Spinal cord (tissue), 9 donors: ENCODE measurements at regions not wholly inside any gene's neighbourhood (a gene's known extent, or its start where the extent isn't known, plus 50 kb on each side); places are given as distances from the start of the nearest gene placed in this dataset.
"Not testable (repeated sequence)": the region's sequence is repeated elsewhere in the genome, so short reads cannot be mapped to it uniquely, and the experiment has no call there.

Experiments used
- DNase-seq, 6 donors: peaks; one replicate each; pipeline versions ENCODE4 v3.0.0 to v3.0.0-alpha.2; 2013 to 2015; ENCODE audit warnings: low spot score in 6 of 6, low read depth in 4 of 6
- H3K27ac ChIP-seq: one replicate; pipeline ENCODE4 v1.5.1; 2013; ENCODE audit warnings: low read depth, low read length, control low read depth
- H3K27me3 ChIP-seq: one replicate; pipeline ENCODE4 v1.6.1; 2013; ENCODE audit warnings: low read length; ENCODE audit not compliant: control insufficient read depth, insufficient read depth
- H3K36me3 ChIP-seq: one replicate; pipeline ENCODE4 v1.6.1; 2013; ENCODE audit warnings: low read length; ENCODE audit not compliant: control insufficient read depth, insufficient read depth
- H3K4me1 ChIP-seq: one replicate; pipeline ENCODE4 v1.6.1; 2013; ENCODE audit warnings: low read length; ENCODE audit not compliant: control insufficient read depth, insufficient read depth
- H3K4me3 ChIP-seq: one replicate; pipeline ENCODE4 v1.5.1; 2013; ENCODE audit warnings: low read depth, low read length, control low read depth
- H3K9me3 ChIP-seq: one replicate; pipeline ENCODE4 v1.6.1; 2013; ENCODE audit warnings: low read length; ENCODE audit not compliant: control insufficient read depth, insufficient read depth
- WGBS: methylation state at CpG from one replicate; pipeline ENCODE4 v1.1.5; 2013; ENCODE audit warnings: missing lambda C conversion rate; ENCODE audit not compliant: insufficient coverage; 5-methylcytosine and 5-hydroxymethylcytosine counted together
- donor health status: healthy.

GRCh38 chr7:115340828-115341227, 418.9 kb downstream of the MDFIC start:
- Histone ChIP-seq H3K27me3 (no peaks in the 10 kb centered on the region), H3K36me3 (no peaks in the 10 kb centered on the region), H3K9me3 (no peaks in the 10 kb centered on the region), H3K4me3 (no peak overlapping the region), H3K27ac (no peak overlapping the region), H3K4me1 (no peaks in the 10 kb centered on the region)
- DNase-seq: no peak
- 95% methylated on average over 3 of the region's 4 CpGs for WGBS

GRCh38 chr7:115338016-115338415, 416.1 kb downstream of the MDFIC start:
- no peaks in the 10 kb centered on the region for H3K36me3 ChIP-seq
- no peak for DNase-seq
- H3K27ac ChIP-seq: no peak overlapping the region
- H3K4me3 ChIP-seq: no peak overlapping the region
- H3K9me3 ChIP-seq: no peaks in the 10 kb centered on the region
- H3K27me3 ChIP-seq: no peaks in the 10 kb centered on the region
- WGBS: no CpG with 5 or more reads among the region's 4 CpGs
- no peaks in the 10 kb centered on the region for H3K4me1 ChIP-seq

- H3K4me1 ChIP-seq: no peaks in the 10 kb centered on the region
- H3K9me3 ChIP-seq: peaks cover 1% of the 10 kb centered on the region
- H3K4me3 ChIP-seq: no peak overlapping the region
- DNase-seq: no peak
- H3K27me3 ChIP-seq: no peaks in the 10 kb centered on the region
- no peak overlapping the region for H3K27ac ChIP-seq
- no peaks in the 10 kb centered on the region for H3K36me3 ChIP-seq
- WGBS: no CpG with 5 or more reads among the region's 3 CpGs
These were observed 410.8 kb downstream of the MDFIC start for GRCh38 chr7:115332691-115333090.

- Histone ChIP-seq H3K27me3 (no peaks in the 10 kb centered on the region), H3K9me3 (peaks cover 1% of the 10 kb centered on the region), H3K4me1 (no peaks in the 10 kb centered on the region), H3K27ac (no peak overlapping the region), H3K4me3 (no peak overlapping the region), H3K36me3 (no peaks in the 10 kb centered on the region)
- DNase-seq: no peak
- no CpG with 5 or more reads among the region's 2 CpGs for WGBS
These were observed 407.1 kb downstream of the MDFIC start for GRCh38 chr7:115329006-115329405.

- Histone ChIP-seq H3K36me3 (no peaks in the 10 kb centered on the region), H3K4me3 (no peak overlapping the region), H3K4me1 (no peaks in the 10 kb centered on the region), H3K27me3 (no peaks in the 10 kb centered on the region), H3K9me3 (peaks cover 1% of the 10 kb centered on the region), H3K27ac (no peak overlapping the region)
- DNase-seq: no peak
- WGBS: 90% methylated on average over 3 of the region's 3 CpGs
These were observed 406.1 kb downstream of the MDFIC start for GRCh38 chr7:115328018-115328417.

- no peaks in the 10 kb centered on the region for H3K36me3 ChIP-seq
- H3K4me3 ChIP-seq: no peak overlapping the region
- H3K27ac ChIP-seq: no peak overlapping the region
- H3K27me3 ChIP-seq: no peaks in the 10 kb centered on the region
- no peak for DNase-seq
- H3K4me1 ChIP-seq: no peaks in the 10 kb centered on the region
- peaks cover 1% of the 10 kb centered on the region for H3K9me3 ChIP-seq
These were observed 405.4 kb downstream of the MDFIC start for GRCh38 chr7:115327326-115327725.

- Histone ChIP-seq H3K36me3 (no peaks in the 10 kb centered on the region), H3K27ac (no peak overlapping the region), H3K27me3 (no peaks in the 10 kb centered on the region), H3K4me3 (no peak overlapping the region), H3K4me1 (no peaks in the 10 kb centered on the region), H3K9me3 (no peaks in the 10 kb centered on the region)
- DNase-seq: no peak
- WGBS: no CpG with 5 or more reads among the region's 2 CpGs
These were observed 397.6 kb downstream of the MDFIC start for GRCh38 chr7:115319541-115319940.

- not testable (repeated sequence) for DNase-seq, H3K27me3 ChIP-seq, H3K27ac ChIP-seq, H3K36me3 ChIP-seq, H3K4me3 ChIP-seq, H3K4me1 ChIP-seq, H3K9me3 ChIP-seq
- WGBS: no CpG with 5 or more reads among the region's 2 CpGs
These were observed 388.4 kb downstream of the MDFIC start for GRCh38 chr7:115310316-115310715.

GRCh38 chr7:115306586-115306985, 384.7 kb downstream of the MDFIC start:
- no peaks in the 10 kb centered on the region for H3K27me3 ChIP-seq
- peak in 1 of 6 donors; percentile 27 for DNase-seq
- no CpG with 5 or more reads among the region's 2 CpGs for WGBS
- no peak overlapping the region for H3K27ac ChIP-seq
- no peak overlapping the region for H3K4me3 ChIP-seq
- no peaks in the 10 kb centered on the region for H3K4me1 ChIP-seq
- H3K9me3 ChIP-seq: no peaks in the 10 kb centered on the region
- no peaks in the 10 kb centered on the region for H3K36me3 ChIP-seq

GRCh38 chr7:115300231-115300870, 378.5 kb downstream of the MDFIC start:
- Histone ChIP-seq H3K36me3 (no peaks in the 10 kb centered on the region), H3K27ac (no peak overlapping the region), H3K4me3 (no peak overlapping the region), H3K9me3 (no peaks in the 10 kb centered on the region), H3K27me3 (no peaks in the 10 kb centered on the region), H3K4me1 (no peaks in the 10 kb centered on the region)
- WGBS: no CpG with 5 or more reads among the region's 1 CpG
- peak in 2 of 6 donors; percentile 30 to 39 for DNase-seq
